SK-N-SH treated with all-trans-retinoic acid at 6 μM for 48 hours (cell line): ENCODE measurements at regions not wholly inside any gene's neighbourhood (a gene's known extent, or its start where the extent isn't known, plus 50 kb on each side); places are given as distances from the start of the nearest gene placed in this dataset.

Experiments used
- TOX ChIP-seq: fragments of 250-450 bp; sonication (Bioruptor Pico); IDR thresholded peaks from 2 replicates; pipeline ENCODE4 v1.8.0; 2021; ENCODE audit warnings: mild to moderate bottlenecking, moderate library complexity, borderline replicate concordance
- TF ChIP-seq, protein P1 (sequence below): fragments of 250-450 bp; sonication (Bioruptor Pico); IDR thresholded peaks from 2 replicates; pipeline ENCODE4 v1.8.0; 2020; ENCODE audit warnings: mild to moderate bottlenecking, moderate library complexity, borderline replicate concordance
- TF ChIP-seq, protein P2 (sequence below): fragments of 250-450 bp; sonication (Bioruptor Pico); IDR thresholded peaks from 2 replicates; pipeline ENCODE4 v1.5.0; 2020; ENCODE audit warnings: mild to moderate bottlenecking, moderate library complexity

DNA sequence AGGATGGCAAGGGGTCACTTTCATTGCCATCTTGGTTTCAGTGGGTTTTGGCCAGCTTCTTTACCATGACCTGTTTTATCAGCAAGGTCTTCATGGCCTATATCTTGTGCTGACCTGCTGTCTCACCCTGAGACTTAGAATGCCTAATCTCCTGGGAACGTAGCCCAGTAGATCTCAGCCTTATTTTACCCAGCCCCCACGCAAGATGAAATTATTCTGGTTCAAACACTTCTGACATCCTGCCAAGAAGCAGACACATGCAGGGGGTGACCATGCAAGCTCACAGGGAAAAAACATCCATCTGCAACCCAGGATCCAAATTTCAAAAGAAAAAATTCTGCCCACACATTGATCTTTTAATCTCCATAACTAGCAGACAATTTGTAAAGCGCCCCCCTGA is 88.4 kb upstream of the EEPD1 start:
- TF ChIP-seq, protein P1, sequence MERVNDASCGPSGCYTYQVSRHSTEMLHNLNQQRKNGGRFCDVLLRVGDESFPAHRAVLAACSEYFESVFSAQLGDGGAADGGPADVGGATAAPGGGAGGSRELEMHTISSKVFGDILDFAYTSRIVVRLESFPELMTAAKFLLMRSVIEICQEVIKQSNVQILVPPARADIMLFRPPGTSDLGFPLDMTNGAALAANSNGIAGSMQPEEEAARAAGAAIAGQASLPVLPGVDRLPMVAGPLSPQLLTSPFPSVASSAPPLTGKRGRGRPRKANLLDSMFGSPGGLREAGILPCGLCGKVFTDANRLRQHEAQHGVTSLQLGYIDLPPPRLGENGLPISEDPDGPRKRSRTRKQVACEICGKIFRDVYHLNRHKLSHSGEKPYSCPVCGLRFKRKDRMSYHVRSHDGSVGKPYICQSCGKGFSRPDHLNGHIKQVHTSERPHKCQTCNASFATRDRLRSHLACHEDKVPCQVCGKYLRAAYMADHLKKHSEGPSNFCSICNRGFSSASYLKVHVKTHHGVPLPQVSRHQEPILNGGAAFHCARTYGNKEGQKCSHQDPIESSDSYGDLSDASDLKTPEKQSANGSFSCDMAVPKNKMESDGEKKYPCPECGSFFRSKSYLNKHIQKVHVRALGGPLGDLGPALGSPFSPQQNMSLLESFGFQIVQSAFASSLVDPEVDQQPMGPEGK (CRISPR knock-in tag) = no peak
- TF ChIP-seq TOX (CRISPR knock-in tag) = no peak
- TF ChIP-seq, protein P2, sequence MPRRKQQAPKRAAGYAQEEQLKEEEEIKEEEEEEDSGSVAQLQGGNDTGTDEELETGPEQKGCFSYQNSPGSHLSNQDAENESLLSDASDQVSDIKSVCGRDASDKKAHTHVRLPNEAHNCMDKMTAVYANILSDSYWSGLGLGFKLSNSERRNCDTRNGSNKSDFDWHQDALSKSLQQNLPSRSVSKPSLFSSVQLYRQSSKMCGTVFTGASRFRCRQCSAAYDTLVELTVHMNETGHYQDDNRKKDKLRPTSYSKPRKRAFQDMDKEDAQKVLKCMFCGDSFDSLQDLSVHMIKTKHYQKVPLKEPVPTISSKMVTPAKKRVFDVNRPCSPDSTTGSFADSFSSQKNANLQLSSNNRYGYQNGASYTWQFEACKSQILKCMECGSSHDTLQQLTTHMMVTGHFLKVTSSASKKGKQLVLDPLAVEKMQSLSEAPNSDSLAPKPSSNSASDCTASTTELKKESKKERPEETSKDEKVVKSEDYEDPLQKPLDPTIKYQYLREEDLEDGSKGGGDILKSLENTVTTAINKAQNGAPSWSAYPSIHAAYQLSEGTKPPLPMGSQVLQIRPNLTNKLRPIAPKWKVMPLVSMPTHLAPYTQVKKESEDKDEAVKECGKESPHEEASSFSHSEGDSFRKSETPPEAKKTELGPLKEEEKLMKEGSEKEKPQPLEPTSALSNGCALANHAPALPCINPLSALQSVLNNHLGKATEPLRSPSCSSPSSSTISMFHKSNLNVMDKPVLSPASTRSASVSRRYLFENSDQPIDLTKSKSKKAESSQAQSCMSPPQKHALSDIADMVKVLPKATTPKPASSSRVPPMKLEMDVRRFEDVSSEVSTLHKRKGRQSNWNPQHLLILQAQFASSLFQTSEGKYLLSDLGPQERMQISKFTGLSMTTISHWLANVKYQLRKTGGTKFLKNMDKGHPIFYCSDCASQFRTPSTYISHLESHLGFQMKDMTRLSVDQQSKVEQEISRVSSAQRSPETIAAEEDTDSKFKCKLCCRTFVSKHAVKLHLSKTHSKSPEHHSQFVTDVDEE (CRISPR knock-in tag) = no peak
